ENCODE measurements at regions not wholly inside any gene's neighbourhood (a gene's known extent, or its start where the extent isn't known, plus 50 kb on each side); places are given as distances from the start of the nearest gene placed in this dataset.

DNA sequence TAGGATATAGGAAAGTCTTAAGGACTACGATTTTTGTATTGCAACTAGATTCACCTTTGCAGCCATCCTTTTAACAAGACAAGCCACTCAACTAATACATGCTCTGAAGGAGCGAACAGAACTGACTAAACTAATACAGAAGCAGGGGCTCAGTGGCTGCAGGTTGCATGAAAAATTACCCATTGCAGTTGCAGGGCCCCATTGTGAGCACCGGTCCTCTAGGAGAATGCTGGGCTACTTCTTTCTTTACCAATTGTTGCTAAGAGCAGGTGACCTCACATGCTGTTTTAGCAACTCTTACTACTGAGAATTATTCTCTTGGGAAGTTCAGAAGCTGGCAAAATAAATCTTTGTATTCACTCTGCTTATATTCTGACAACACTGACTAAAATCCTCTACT is 64.0 kb upstream of the ANKRD1 start:
- intact Hi-C loops (cut with DNase I) = no loop called here
- Histone ChIP-seq H3K9me3 (no peaks in the 10 kb centered on the region), H3K36me3 (no peaks in the 10 kb centered on the region), H3K4me3 (no peak overlapping the region), H3K27me3 (ENCODE audit: low read depth) (no peaks in the 10 kb centered on the region), H3K4me1 (no peaks in the 10 kb centered on the region), H3K27ac (no peak overlapping the region)
- ATAC-seq (no peak), DNase-seq (no peak)
- TF ChIP-seq, protein P1, sequence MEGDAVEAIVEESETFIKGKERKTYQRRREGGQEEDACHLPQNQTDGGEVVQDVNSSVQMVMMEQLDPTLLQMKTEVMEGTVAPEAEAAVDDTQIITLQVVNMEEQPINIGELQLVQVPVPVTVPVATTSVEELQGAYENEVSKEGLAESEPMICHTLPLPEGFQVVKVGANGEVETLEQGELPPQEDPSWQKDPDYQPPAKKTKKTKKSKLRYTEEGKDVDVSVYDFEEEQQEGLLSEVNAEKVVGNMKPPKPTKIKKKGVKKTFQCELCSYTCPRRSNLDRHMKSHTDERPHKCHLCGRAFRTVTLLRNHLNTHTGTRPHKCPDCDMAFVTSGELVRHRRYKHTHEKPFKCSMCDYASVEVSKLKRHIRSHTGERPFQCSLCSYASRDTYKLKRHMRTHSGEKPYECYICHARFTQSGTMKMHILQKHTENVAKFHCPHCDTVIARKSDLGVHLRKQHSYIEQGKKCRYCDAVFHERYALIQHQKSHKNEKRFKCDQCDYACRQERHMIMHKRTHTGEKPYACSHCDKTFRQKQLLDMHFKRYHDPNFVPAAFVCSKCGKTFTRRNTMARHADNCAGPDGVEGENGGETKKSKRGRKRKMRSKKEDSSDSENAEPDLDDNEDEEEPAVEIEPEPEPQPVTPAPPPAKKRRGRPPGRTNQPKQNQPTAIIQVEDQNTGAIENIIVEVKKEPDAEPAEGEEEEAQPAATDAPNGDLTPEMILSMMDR (IDR thresholded peaks at IDR 0.05) = no peak

DNA sequence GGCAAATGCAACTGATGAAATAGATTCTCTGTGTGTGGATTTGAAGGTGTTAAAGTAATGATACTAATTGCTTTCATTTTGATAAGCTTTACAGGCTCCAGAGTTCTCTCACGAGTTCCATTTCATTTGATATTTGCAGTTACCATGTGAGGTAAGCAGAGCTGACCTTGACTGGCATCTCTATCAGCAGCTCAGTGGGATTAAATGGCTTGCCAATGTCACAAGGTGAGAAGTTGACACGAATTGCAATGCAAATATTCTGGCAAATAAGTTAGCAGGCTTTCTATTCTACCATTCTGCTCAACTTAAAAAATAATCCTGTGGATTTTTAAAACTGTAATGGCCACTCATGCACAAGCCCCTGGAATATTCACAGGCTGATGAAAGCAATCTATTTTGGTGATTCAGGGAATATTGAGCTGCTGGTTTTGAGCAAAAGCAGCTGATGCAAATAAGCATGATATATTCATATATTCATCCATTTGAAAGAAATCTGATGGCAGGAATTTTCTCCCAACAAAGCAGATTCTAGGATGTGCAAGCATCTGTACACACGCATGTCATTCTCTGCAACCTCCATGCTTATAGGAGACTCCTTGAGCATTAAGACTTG is 64.5 kb upstream of the ANKRD1 start:
- Histone ChIP-seq H3K36me3 (no peaks in the 10 kb centered on the region), H3K27ac (no peak overlapping the region), H3K4me3 (no peak overlapping the region), H3K4me1 (no peaks in the 10 kb centered on the region), H3K27me3 (ENCODE audit: low read depth) (no peaks in the 10 kb centered on the region), H3K9me3 (no peaks in the 10 kb centered on the region)
- intact Hi-C loops (cut with DNase I) = no loop called here
- TF ChIP-seq, protein P1 (IDR thresholded peaks at IDR 0.05) = no peak
- DNase-seq (no peak), ATAC-seq (no peak)

DNA sequence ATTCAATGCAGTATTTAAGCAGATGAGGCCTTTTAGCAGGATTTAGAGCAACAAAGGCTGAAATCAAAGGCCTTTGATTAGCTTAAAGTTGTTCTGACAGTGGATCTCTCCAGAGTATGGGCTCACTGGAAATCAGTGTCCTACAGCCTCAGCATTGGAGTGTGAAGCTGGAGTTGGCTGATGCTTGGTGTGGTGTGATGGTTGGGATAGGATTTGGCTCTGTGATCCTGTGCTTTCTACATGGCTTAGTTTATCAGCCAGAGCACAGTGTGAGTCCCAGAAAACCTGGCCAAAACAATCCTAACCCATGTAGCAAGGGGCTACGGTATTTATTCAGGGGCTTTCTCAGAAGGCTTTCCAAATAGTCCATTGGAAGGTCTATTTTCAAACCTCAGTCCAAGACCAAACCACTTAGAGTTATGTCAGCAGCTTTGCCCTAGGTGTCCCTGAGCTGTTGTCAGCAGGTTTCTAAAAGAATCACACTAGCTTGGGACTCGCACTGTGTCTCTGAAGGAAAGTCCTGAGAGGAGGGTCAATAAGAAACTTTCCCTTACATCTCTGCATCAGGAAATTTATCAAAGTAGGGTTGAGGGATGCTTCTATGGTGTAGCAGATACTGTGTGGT is 65.4 kb upstream of the ANKRD1 start:
- no peaks in the 10 kb centered on the region for H3K27me3 ChIP-seq (ENCODE audit: low read depth)
- no peak overlapping the region for H3K27ac ChIP-seq
- H3K4me1 ChIP-seq = no peaks in the 10 kb centered on the region
- no peaks in the 10 kb centered on the region for H3K9me3 ChIP-seq
- H3K4me3 ChIP-seq = no peak overlapping the region
- TF ChIP-seq, protein P1 (IDR thresholded peaks at IDR 0.05) = no peak
- intact Hi-C loops (cut with DNase I) = no loop called here
- DNase-seq = no peak
- ATAC-seq = no peak
- H3K36me3 ChIP-seq = no peaks in the 10 kb centered on the region

DNA sequence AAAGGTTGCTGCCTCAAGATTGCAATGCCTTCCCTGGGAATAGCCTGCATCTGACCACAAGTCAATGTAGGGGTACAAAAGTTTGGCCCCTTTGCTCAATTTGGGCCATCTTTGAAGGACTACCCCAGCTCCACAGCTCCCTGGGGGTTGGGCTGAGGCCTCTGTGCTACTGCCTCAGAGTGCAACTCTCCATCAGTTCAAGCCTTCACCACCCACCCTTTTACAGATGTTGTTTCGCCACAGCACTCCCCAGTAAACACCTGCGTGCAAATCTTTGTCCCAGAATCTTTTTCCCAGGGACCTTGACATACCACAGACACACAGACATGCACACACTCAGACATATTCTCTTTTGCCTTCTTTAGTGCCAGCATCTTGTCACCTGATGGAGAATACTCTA is 66.0 kb upstream of the ANKRD1 start:
- no peaks in the 10 kb centered on the region for H3K9me3 ChIP-seq
- TF ChIP-seq, protein P1 (IDR thresholded peaks at IDR 0.05) = no peak
- no peaks in the 10 kb centered on the region for H3K27me3 ChIP-seq (ENCODE audit: low read depth)
- H3K27ac ChIP-seq = no peak overlapping the region
- no peaks in the 10 kb centered on the region for H3K36me3 ChIP-seq
- intact Hi-C loops (cut with DNase I) = no loop called here
- H3K4me3 ChIP-seq = no peak overlapping the region
- ATAC-seq = no peak
- no peaks in the 10 kb centered on the region for H3K4me1 ChIP-seq
- no peak for DNase-seq

DNA sequence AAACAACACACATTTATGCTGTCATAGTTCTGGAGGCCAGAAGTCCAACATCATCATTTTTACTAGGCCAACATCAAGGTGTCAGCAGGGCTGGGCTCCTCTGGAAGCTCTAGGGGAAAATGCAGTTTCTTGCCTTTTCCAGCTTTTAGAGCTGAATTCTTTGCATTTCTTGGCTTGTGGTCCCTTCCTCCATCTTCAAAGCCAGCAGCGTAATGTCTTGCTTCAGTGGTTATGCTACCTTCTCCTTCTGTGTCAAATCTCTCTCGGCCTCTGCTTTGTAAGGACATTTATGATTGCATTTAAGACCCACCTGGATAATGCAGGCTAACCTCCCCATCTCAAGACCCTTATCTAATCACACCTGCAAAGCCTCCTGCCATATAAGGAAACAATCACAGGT is 66.5 kb upstream of the ANKRD1 start:
- Histone ChIP-seq H3K9me3 (no peaks in the 10 kb centered on the region), H3K27me3 (ENCODE audit: low read depth) (no peaks in the 10 kb centered on the region), H3K27ac (no peak overlapping the region), H3K4me1 (no peaks in the 10 kb centered on the region), H3K36me3 (no peaks in the 10 kb centered on the region), H3K4me3 (no peak overlapping the region)
- intact Hi-C loops (cut with DNase I) = no loop called here
- DNase-seq = no peak
- ATAC-seq = no peak
- TF ChIP-seq, protein P1 (IDR thresholded peaks at IDR 0.05) = no peak

All from lower lobe of right lung (tissue), 2 donors.